HepG2 (cell line): ENCODE measurements at regions not wholly inside any gene's neighbourhood (a gene's known extent, or its start where the extent isn't known, plus 50 kb on each side); places are given as distances from the start of the nearest gene placed in this dataset.
A peak's percentile ranks its signal among the peaks of the same experiment; 100 is the strongest.

Source experiments
- GATAD1 ChIP-seq: IDR thresholded peaks from 2 replicates; pipeline ENCODE4 v1.6.1; 2016; ENCODE audit warnings: missing genetic modification reagents, missing compliant biosample characterization
- MIXL1 ChIP-seq: IDR thresholded peaks from 2 replicates; pipeline ENCODE4 v1.6.1; 2016
- MXD4 ChIP-seq: IDR thresholded peaks from 2 replicates; pipeline ENCODE4 v1.6.1; 2016; ENCODE audit warnings: mild to moderate bottlenecking, missing biosample characterization, missing genetic modification reagents
- NAIF1 ChIP-seq: sonication (generic); formaldehyde crosslinking; IDR thresholded peaks from 2 replicates; pipeline ENCODE4 v1.5.0; 2020; ENCODE audit warnings: mild to moderate bottlenecking, missing genetic modification reagents, borderline replicate concordance
- NCOR1 ChIP-seq: fragments of 200-600 bp; sonication (generic); IDR thresholded peaks from 2 replicates; pipeline ENCODE4 v1.7.0; 2017; ENCODE audit warnings: antibody characterized with exemption, low read length, borderline replicate concordance
- PATZ1 ChIP-seq: sonication (generic); formaldehyde crosslinking; IDR thresholded peaks from 2 replicates; pipeline ENCODE4 v1.4.0; 2020; ENCODE audit warnings: missing genetic modification reagents
- PHF20 ChIP-seq: sonication (generic); formaldehyde crosslinking; IDR thresholded peaks from 2 replicates; pipeline ENCODE4 v1.5.0; 2020; ENCODE audit warnings: mild to moderate bottlenecking, missing genetic modification reagents
- RFXAP ChIP-seq: sonication (generic); formaldehyde crosslinking; IDR thresholded peaks from 2 replicates; pipeline ENCODE4 v1.4.0; 2020; ENCODE audit warnings: missing genetic modification reagents, borderline replicate concordance
- RXRB ChIP-seq: IDR thresholded peaks from 2 replicates; pipeline ENCODE4 v1.6.1; 2016; ENCODE audit warnings: borderline replicate concordance, missing genetic modification reagents, missing compliant biosample characterization
- TFDP1 ChIP-seq: IDR thresholded peaks from 2 replicates; pipeline ENCODE4 v1.6.1; 2016; ENCODE audit warnings: missing compliant biosample characterization, missing genetic modification reagents, borderline replicate concordance
- ZFY ChIP-seq: sonication (generic); formaldehyde crosslinking; IDR thresholded peaks from 2 replicates; pipeline ENCODE4 v1.4.0; 2020; ENCODE audit warnings: missing genetic modification reagents
- ZKSCAN8 ChIP-seq: IDR thresholded peaks from 2 replicates; pipeline ENCODE4 v1.6.1; 2016; ENCODE audit warnings: borderline replicate concordance, missing genetic modification reagents, missing compliant biosample characterization
- ZNF24 ChIP-seq: fragments of 450-650 bp; IDR thresholded peaks from 2 replicates; pipeline ENCODE4 v1.6.1; 2017; ENCODE audit warnings: antibody characterized with exemption, mild to moderate bottlenecking
- ZNF281 ChIP-seq: sonication (generic); formaldehyde crosslinking; IDR thresholded peaks from 2 replicates; pipeline ENCODE4 v1.4.0; 2020; ENCODE audit warnings: missing genetic modification reagents, borderline replicate concordance
- ZNF33B ChIP-seq: sonication (generic); formaldehyde crosslinking; IDR thresholded peaks from 2 replicates; pipeline ENCODE4 v1.5.1; 2020; ENCODE audit warnings: mild to moderate bottlenecking, missing genetic modification reagents
- ZNF644 ChIP-seq: IDR thresholded peaks from 2 replicates; pipeline ENCODE4 v1.6.1; 2016; ENCODE audit warnings: low read depth
- ZNF704 ChIP-seq: sonication (generic); formaldehyde crosslinking; IDR thresholded peaks from 2 replicates; pipeline ENCODE4 v1.8.1; 2023; ENCODE audit warnings: mild to moderate bottlenecking, inconsistent platforms, moderate library complexity, missing genetic modification reagents, borderline replicate concordance
- ZNF800 ChIP-seq: sonication (generic); formaldehyde crosslinking; IDR thresholded peaks from 2 replicates; pipeline ENCODE4 v1.4.0; 2020; ENCODE audit warnings: missing genetic modification reagents
- ZSCAN9 ChIP-seq: IDR thresholded peaks from 2 replicates; pipeline ENCODE4 v1.6.1; 2016; ENCODE audit warnings: borderline replicate concordance

- TF ChIP-seq NCOR1 (peak; percentile 43; the same call in 1 of the 2 replicates), TFDP1 (CRISPR knock-in tag) (peak; percentile 42; the same call in 1 of the 2 replicates), ZFY (CRISPR knock-in tag) (0 out of 2 replicates have a peak, but pooled peaks have one; percentile 12), MXD4 (peak; percentile 35; the same call in 1 of the 2 replicates), PHF20 (CRISPR knock-in tag) (0 out of 2 replicates have a peak, but pooled peaks have one; percentile 23), ZNF800 (CRISPR knock-in tag) (peak; percentile 75; the same call in 1 of the 2 replicates), NAIF1 (CRISPR knock-in tag) (peak; percentile 82; the same call in 1 of the 2 replicates), ZNF704 (CRISPR knock-in tag) (no peak), ZNF644 (CRISPR knock-in tag) (peak; percentile 74), ZNF281 (CRISPR knock-in tag) (peak; percentile 46; the same call in 1 of the 2 replicates), ZNF24 (peak; percentile 91), RXRB (peak; percentile 32; the same call in 1 of the 2 replicates), ZNF33B (CRISPR knock-in tag) (0 out of 2 replicates have a peak, but pooled peaks have one; percentile 69), MIXL1 (CRISPR knock-in tag) (0 out of 2 replicates have a peak, but pooled peaks have one; percentile 41), ZKSCAN8 (CRISPR knock-in tag) (peak; percentile 70; the same call in 1 of the 2 replicates), RFXAP (CRISPR knock-in tag) (0 out of 2 replicates have a peak, but pooled peaks have one; percentile 45), GATAD1 (CRISPR knock-in tag) (peak; percentile 57; the same call in 1 of the 2 replicates), ZSCAN9 (0 out of 2 replicates have a peak, but pooled peaks have one; percentile 31), PATZ1 (CRISPR knock-in tag) (peak; percentile 79)
Observed at GRCh38 chr6:28758046-28758817, 165.6 kb downstream of the TRIM27 start (continued).
